SK-N-MC (cell line): ENCODE measurements at regions not wholly inside any gene's neighbourhood (a gene's known extent, or its start where the extent isn't known, plus 50 kb on each side); places are given as distances from the start of the nearest gene placed in this dataset.

ENCODE experiments used
- EZH2 ChIP-seq: fragments of 200-600 bp; sonication (generic); IDR thresholded peaks from one replicate; pipeline ENCODE4 v1.6.1; 2017; ENCODE audit warnings: antibody characterized with exemption
- FOXP2 ChIP-seq: optimal IDR thresholded peaks from 2 replicates; pipeline ENCODE3; 2011; ENCODE audit warnings: mild to moderate bottlenecking, moderate library complexity; ENCODE audit not compliant: insufficient read depth; ENCODE audit errors: extremely low read length, control extremely low read depth
- POLR2AphosphoS5 ChIP-seq: IDR thresholded peaks from 2 replicates; pipeline ENCODE4 v1.6.1; 2012; ENCODE audit warnings: mild to moderate bottlenecking, low read depth, low read length, borderline replicate concordance

DNA sequence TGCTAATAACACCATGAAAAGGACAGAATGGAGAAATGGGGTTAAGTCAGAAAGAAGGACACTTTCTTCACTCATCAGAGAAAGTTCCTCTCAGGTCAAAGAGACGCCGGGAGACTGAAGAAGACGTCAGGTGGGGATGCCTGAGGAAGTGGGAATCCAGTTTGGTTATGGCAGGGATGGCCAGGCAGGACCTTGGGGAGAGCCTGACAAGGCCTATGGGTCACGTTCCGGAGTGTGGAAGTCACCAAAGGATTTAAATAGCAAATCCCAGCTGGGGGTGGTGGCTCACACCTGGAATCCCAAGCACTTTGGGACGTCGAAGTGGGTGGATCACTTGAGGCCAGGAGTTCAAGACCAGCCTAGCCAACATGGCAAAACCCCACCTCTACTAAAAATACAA lies 432.7 kb upstream of the SMIM21 start:
- TF ChIP-seq EZH2 (no peak), POLR2AphosphoS5 (no peak), FOXP2 (no peak)
